IPS DF 19.7 (cell line): ENCODE measurements at regions not wholly inside any gene's neighbourhood (a gene's known extent, or its start where the extent isn't known, plus 50 kb on each side); places are given as distances from the start of the nearest gene placed in this dataset.

Experiments
- DNase-seq: peaks from one replicate; pipeline ENCODE4 v3.0.0-alpha.2; 2013; ENCODE audit warnings: low read depth, low spot score

GRCh38 chr20:60687213-60687612 is 564.8 kb upstream of the CDH4 start:
- no peak for DNase-seq

GRCh38 chr20:60690771-60691170 is 561.3 kb upstream of the CDH4 start:
- DNase-seq: no peak

- DNase-seq: peak; percentile 23
These were observed 560.0 kb upstream of the CDH4 start for GRCh38 chr20:60691966-60692615.

GRCh38 chr20:60693496-60694133 is 558.4 kb upstream of the CDH4 start:
- DNase-seq: peak; percentile 70

GRCh38 chr20:60694763-60695162 is 557.3 kb upstream of the CDH4 start:
- DNase-seq: no peak

GRCh38 chr20:60695226-60696000 is 556.6 kb upstream of the CDH4 start:
- DNase-seq: no peak

- DNase-seq: no peak
These were observed 554.8 kb upstream of the CDH4 start for GRCh38 chr20:60697252-60697651.

- DNase-seq: no peak
These were observed 551.3 kb upstream of the CDH4 start for GRCh38 chr20:60700728-60701127.

- DNase-seq: no peak
These were observed 547.9 kb upstream of the CDH4 start for GRCh38 chr20:60704147-60704546.

- DNase-seq: no peak
These were observed 538.7 kb upstream of the CDH4 start for GRCh38 chr20:60713396-60713795.

- DNase-seq: no peak
These were observed 536.9 kb upstream of the CDH4 start for GRCh38 chr20:60715172-60715571.

- no peak for DNase-seq
These were observed 533.1 kb upstream of the CDH4 start for GRCh38 chr20:60718743-60719480.

- no peak for DNase-seq
These were observed 526.7 kb upstream of the CDH4 start for GRCh38 chr20:60725311-60725906.

GRCh38 chr20:60727425-60727824 is 524.6 kb upstream of the CDH4 start:
- DNase-seq: no peak

GRCh38 chr20:60728705-60729104 is 523.4 kb upstream of the CDH4 start:
- no peak for DNase-seq

GRCh38 chr20:60729135-60729900 is 522.7 kb upstream of the CDH4 start:
- DNase-seq: no peak

GRCh38 chr20:60732322-60732721 is 519.7 kb upstream of the CDH4 start:
- no peak for DNase-seq

GRCh38 chr20:60748086-60748485 is 504.0 kb upstream of the CDH4 start:
- DNase-seq: no peak

- DNase-seq: peak; percentile 67
These were observed 502.1 kb upstream of the CDH4 start for GRCh38 chr20:60749804-60750602.

- DNase-seq: no peak
These were observed 501.2 kb upstream of the CDH4 start for GRCh38 chr20:60750909-60751308.
